GM23338 (cell line): ENCODE measurements at regions not wholly inside any gene's neighbourhood (a gene's known extent, or its start where the extent isn't known, plus 50 kb on each side); places are given as distances from the start of the nearest gene placed in this dataset.
A peak's percentile ranks its signal among the peaks of the same experiment; 100 is the strongest.

Source experiments
- ATAC-seq: fragments of 200-7000 bp; cut with Tn5 transposase; 3 replicates; pipeline ENCODE4 v1.9.1; 2020
- DNase-seq: peaks from one replicate; pipeline ENCODE4 v3.0.0-alpha.2; 2015; ENCODE audit warnings: low spot score
- H2AFZ ChIP-seq: fragments of 200-600 bp; sonication (generic); 2 replicates; pipeline ENCODE4 v1.8.0; 2016; ENCODE audit warnings: antibody characterized with exemption, mild to moderate bottlenecking, moderate library complexity
- H3F3A ChIP-seq: fragments of 200-600 bp; sonication (generic); replicated peaks from 2 replicates; pipeline ENCODE4 v1.8.0; 2017; ENCODE audit warnings: antibody characterized with exemption, mixed run types, low read depth
- H3K27ac ChIP-seq: fragments of 200-600 bp; sonication (generic); 2 replicates; pipeline ENCODE4 v1.6.1; 2016; ENCODE audit warnings: low read depth
- H3K27me3 ChIP-seq: fragments of 200-600 bp; sonication (generic); 2 replicates; pipeline ENCODE4 v1.8.0; 2016; ENCODE audit warnings: mild to moderate bottlenecking, mixed run types, moderate library complexity; ENCODE audit not compliant: insufficient read depth
- H3K36me3 ChIP-seq: fragments of 200-600 bp; sonication (generic); 2 replicates; pipeline ENCODE4 v1.8.0; 2016; ENCODE audit warnings: mild to moderate bottlenecking; ENCODE audit not compliant: insufficient read depth
- H3K4me1 ChIP-seq: fragments of 200-600 bp; sonication (generic); 2 replicates; pipeline ENCODE4 v1.8.0; 2016; ENCODE audit warnings: mild to moderate bottlenecking, moderate library complexity; ENCODE audit not compliant: insufficient read depth
- H3K4me2 ChIP-seq: fragments of 200-600 bp; sonication (generic); 2 replicates; pipeline ENCODE4 v1.7.1; 2017; ENCODE audit warnings: mixed run types
- H3K4me3 ChIP-seq: fragments of 200-600 bp; sonication (generic); 2 replicates; pipeline ENCODE4 v1.6.1; 2016; ENCODE audit warnings: mixed run types
- H3K79me2 ChIP-seq: fragments of 200-600 bp; sonication (generic); replicated peaks from 2 replicates; pipeline ENCODE4 v1.8.0; 2017; ENCODE audit warnings: mild to moderate bottlenecking; ENCODE audit not compliant: insufficient read depth
- H3K9me2 ChIP-seq: fragments of 200-600 bp; sonication (generic); 2 replicates; pipeline ENCODE4 v1.8.0; 2017; ENCODE audit not compliant: insufficient read depth
- H4K20me1 ChIP-seq: fragments of 200-600 bp; sonication (generic); replicated peaks from 2 replicates; pipeline ENCODE4 v1.8.0; 2017; ENCODE audit warnings: mild to moderate bottlenecking; ENCODE audit not compliant: insufficient read depth
- H3K27ac Mint-ChIP-seq: 2 replicates; pipeline ENCODE4 v1.8.0; 2020; ENCODE audit warnings: inconsistent platforms, mild to moderate bottlenecking, moderate library complexity, mixed read lengths
- H3K27me3 Mint-ChIP-seq: 3 replicates; pipeline ENCODE4 v1.8.0; 2022; ENCODE audit warnings: low read depth, mild to moderate bottlenecking, moderate library complexity, mixed read lengths, inconsistent platforms; ENCODE audit not compliant: insufficient read depth, poor library complexity
- H3K36me3 Mint-ChIP-seq: 3 replicates; pipeline ENCODE4 v1.8.0; 2021; ENCODE audit warnings: low read depth, mild to moderate bottlenecking, inconsistent platforms, moderate library complexity, mixed read lengths
- H3K4me1 Mint-ChIP-seq: 3 replicates; pipeline ENCODE4 v1.8.0; 2020; ENCODE audit warnings: mild to moderate bottlenecking, inconsistent platforms, mixed read lengths
- H3K4me3 Mint-ChIP-seq: 3 replicates; pipeline ENCODE4 v1.8.0; 2021; ENCODE audit warnings: moderate library complexity, mild to moderate bottlenecking, inconsistent platforms, mixed read lengths
- H3K9me3 Mint-ChIP-seq: 3 replicates; pipeline ENCODE4 v1.8.0; 2020; ENCODE audit warnings: moderate library complexity, mild to moderate bottlenecking, inconsistent platforms, mixed read lengths
- CREB1 ChIP-seq: fragments of 250-450 bp; sonication (Bioruptor Pico); IDR thresholded peaks from 2 replicates; pipeline ENCODE4 v1.5.0; 2020; ENCODE audit warnings: low read depth, mild to moderate bottlenecking, moderate library complexity
- EZH2 ChIP-seq: fragments of 200-600 bp; sonication (generic); IDR thresholded peaks from one replicate; pipeline ENCODE4 v1.8.0; 2017; ENCODE audit warnings: antibody characterized with exemption, mild to moderate bottlenecking, low read depth; ENCODE audit not compliant: unreplicated experiment
- EZH2phosphoT487 ChIP-seq: fragments of 200-600 bp; sonication (generic); IDR thresholded peaks from one replicate; pipeline ENCODE4 v1.8.1; 2018; ENCODE audit warnings: antibody characterized with exemption; ENCODE audit not compliant: unreplicated experiment
- NANOG ChIP-seq: IDR thresholded peaks from 2 replicates; pipeline ENCODE4 v1.6.1; 2016; ENCODE audit warnings: antibody characterized with exemption, borderline replicate concordance
- POLR2AphosphoS5 ChIP-seq: IDR thresholded peaks from 2 replicates; pipeline ENCODE4 v1.6.1; 2016; ENCODE audit warnings: antibody characterized with exemption, low read depth
- STAT1 ChIP-seq: IDR thresholded peaks from one replicate; pipeline ENCODE4 v1.6.1; 2016; ENCODE audit warnings: antibody characterized with exemption; ENCODE audit not compliant: unreplicated experiment
- ZNF114 ChIP-seq: fragments of 250-450 bp; sonication (Bioruptor Pico); IDR thresholded peaks from 2 replicates; pipeline ENCODE4 v1.5.0; 2020; ENCODE audit warnings: mild to moderate bottlenecking, moderate library complexity
- ZNF331 ChIP-seq: fragments of 250-450 bp; sonication (Bioruptor Pico); IDR thresholded peaks from 2 replicates; pipeline ENCODE4 v1.5.0; 2020; ENCODE audit warnings: low read depth, mild to moderate bottlenecking, moderate library complexity
- TF ChIP-seq, protein P1 (sequence below), 2 experiments: fragments of 200-600 bp in 1 of 2; sonication (generic) in 1 of 2; conservative IDR thresholded peaks; 2 replicates each; pipeline versions ENCODE4 v1.5.1 to v1.6.1; 2016 to 2017; ENCODE audit warnings: antibody characterized with exemption in 2 of 2, low read depth in 2 of 2, mild to moderate bottlenecking in 2 of 2, moderate library complexity in 1 of 2
- TF ChIP-seq, protein P2 (sequence below): IDR thresholded peaks from one replicate; pipeline ENCODE4 v1.6.1; 2018; ENCODE audit warnings: antibody characterized with exemption; ENCODE audit not compliant: unreplicated experiment
- TF ChIP-seq, protein P3 (sequence below): fragments of 250-450 bp; sonication (Bioruptor Pico); IDR thresholded peaks from 2 replicates; pipeline ENCODE4 v1.5.0; 2020; ENCODE audit warnings: mild to moderate bottlenecking, moderate library complexity

DNA sequence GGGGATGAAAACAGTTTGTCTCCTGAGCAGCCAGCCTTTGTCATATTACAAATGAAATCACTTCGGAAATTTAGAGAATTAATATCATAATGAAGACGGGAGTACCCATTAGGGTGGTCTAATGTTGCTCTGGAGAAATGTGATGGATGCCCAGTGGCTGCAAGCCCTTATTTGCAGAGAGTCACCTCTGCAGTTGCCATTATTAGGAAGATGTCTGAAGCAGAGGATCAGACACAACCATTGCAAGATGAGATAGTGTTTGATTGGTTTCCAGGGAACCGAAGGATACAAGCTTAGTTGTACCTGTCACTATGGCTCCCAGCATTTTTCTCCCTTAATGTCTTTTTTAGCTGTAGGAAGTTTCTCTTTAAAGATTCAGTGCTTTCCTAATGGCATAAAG lies 272.4 kb downstream of the FIGN start (continued):
- TF ChIP-seq, protein P1, sequence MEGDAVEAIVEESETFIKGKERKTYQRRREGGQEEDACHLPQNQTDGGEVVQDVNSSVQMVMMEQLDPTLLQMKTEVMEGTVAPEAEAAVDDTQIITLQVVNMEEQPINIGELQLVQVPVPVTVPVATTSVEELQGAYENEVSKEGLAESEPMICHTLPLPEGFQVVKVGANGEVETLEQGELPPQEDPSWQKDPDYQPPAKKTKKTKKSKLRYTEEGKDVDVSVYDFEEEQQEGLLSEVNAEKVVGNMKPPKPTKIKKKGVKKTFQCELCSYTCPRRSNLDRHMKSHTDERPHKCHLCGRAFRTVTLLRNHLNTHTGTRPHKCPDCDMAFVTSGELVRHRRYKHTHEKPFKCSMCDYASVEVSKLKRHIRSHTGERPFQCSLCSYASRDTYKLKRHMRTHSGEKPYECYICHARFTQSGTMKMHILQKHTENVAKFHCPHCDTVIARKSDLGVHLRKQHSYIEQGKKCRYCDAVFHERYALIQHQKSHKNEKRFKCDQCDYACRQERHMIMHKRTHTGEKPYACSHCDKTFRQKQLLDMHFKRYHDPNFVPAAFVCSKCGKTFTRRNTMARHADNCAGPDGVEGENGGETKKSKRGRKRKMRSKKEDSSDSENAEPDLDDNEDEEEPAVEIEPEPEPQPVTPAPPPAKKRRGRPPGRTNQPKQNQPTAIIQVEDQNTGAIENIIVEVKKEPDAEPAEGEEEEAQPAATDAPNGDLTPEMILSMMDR (conservative IDR thresholded peaks at IDR 0.05; ENCODE audit: low read depth in 2 of 2): no peak

DNA sequence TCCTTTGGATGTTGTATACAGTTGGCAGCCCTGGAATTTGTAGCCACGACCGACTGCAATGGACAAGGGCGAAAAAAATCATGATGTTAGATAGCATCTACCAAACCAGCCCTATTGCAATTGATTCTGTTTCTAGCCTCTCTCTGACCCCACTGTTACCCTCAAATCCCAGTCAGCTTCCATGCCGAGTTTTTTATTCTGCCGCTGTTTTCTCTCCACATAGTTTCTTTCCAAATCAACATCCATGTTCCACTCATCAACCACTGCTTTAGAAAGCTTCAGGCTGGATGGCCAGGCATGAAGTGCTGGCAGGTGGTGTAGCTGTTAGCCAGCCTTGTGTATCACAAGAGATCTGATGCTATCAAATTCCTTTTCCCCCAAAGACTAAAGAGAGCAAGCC lies 272.8 kb downstream of the FIGN start:
- DNase-seq (peak; percentile 11), ATAC-seq (no peak; the same call in 2 of the 3 replicates)
- Histone ChIP-seq H2AFZ (peak overlapping the region; percentile 9; the same call in 1 of the 2 replicates), H3K9me2 (no peaks in the 10 kb centered on the region), H3K4me1 (peaks cover 5% of the 10 kb centered on the region; the same call in 1 of the 2 replicates), H4K20me1 (no peaks in the 10 kb centered on the region), H3K36me3 (no peaks in the 10 kb centered on the region), H3K79me2 (no peaks in the 10 kb centered on the region), H3K27ac (no peak overlapping the region), H3K27me3 (no peaks in the 10 kb centered on the region), H3K4me3 (no peak overlapping the region), H3K4me2 (no peak overlapping the region), H3F3A (no peaks in the 10 kb centered on the region)
- no peak overlapping the region for H3K4me3 Mint-ChIP-seq
- no peaks in the 10 kb centered on the region for H3K36me3 Mint-ChIP-seq
- no peak overlapping the region for H3K27ac Mint-ChIP-seq
- peaks cover 4% of the 10 kb centered on the region; the same call in 2 of the 3 replicates for H3K4me1 Mint-ChIP-seq
- no peaks in the 10 kb centered on the region for H3K9me3 Mint-ChIP-seq
- peaks cover 2% of the 10 kb centered on the region for H3K27me3 Mint-ChIP-seq
- TF ChIP-seq, protein P2, sequence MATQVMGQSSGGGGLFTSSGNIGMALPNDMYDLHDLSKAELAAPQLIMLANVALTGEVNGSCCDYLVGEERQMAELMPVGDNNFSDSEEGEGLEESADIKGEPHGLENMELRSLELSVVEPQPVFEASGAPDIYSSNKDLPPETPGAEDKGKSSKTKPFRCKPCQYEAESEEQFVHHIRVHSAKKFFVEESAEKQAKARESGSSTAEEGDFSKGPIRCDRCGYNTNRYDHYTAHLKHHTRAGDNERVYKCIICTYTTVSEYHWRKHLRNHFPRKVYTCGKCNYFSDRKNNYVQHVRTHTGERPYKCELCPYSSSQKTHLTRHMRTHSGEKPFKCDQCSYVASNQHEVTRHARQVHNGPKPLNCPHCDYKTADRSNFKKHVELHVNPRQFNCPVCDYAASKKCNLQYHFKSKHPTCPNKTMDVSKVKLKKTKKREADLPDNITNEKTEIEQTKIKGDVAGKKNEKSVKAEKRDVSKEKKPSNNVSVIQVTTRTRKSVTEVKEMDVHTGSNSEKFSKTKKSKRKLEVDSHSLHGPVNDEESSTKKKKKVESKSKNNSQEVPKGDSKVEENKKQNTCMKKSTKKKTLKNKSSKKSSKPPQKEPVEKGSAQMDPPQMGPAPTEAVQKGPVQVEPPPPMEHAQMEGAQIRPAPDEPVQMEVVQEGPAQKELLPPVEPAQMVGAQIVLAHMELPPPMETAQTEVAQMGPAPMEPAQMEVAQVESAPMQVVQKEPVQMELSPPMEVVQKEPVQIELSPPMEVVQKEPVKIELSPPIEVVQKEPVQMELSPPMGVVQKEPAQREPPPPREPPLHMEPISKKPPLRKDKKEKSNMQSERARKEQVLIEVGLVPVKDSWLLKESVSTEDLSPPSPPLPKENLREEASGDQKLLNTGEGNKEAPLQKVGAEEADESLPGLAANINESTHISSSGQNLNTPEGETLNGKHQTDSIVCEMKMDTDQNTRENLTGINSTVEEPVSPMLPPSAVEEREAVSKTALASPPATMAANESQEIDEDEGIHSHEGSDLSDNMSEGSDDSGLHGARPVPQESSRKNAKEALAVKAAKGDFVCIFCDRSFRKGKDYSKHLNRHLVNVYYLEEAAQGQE: no peak
- TF ChIP-seq, protein P3, sequence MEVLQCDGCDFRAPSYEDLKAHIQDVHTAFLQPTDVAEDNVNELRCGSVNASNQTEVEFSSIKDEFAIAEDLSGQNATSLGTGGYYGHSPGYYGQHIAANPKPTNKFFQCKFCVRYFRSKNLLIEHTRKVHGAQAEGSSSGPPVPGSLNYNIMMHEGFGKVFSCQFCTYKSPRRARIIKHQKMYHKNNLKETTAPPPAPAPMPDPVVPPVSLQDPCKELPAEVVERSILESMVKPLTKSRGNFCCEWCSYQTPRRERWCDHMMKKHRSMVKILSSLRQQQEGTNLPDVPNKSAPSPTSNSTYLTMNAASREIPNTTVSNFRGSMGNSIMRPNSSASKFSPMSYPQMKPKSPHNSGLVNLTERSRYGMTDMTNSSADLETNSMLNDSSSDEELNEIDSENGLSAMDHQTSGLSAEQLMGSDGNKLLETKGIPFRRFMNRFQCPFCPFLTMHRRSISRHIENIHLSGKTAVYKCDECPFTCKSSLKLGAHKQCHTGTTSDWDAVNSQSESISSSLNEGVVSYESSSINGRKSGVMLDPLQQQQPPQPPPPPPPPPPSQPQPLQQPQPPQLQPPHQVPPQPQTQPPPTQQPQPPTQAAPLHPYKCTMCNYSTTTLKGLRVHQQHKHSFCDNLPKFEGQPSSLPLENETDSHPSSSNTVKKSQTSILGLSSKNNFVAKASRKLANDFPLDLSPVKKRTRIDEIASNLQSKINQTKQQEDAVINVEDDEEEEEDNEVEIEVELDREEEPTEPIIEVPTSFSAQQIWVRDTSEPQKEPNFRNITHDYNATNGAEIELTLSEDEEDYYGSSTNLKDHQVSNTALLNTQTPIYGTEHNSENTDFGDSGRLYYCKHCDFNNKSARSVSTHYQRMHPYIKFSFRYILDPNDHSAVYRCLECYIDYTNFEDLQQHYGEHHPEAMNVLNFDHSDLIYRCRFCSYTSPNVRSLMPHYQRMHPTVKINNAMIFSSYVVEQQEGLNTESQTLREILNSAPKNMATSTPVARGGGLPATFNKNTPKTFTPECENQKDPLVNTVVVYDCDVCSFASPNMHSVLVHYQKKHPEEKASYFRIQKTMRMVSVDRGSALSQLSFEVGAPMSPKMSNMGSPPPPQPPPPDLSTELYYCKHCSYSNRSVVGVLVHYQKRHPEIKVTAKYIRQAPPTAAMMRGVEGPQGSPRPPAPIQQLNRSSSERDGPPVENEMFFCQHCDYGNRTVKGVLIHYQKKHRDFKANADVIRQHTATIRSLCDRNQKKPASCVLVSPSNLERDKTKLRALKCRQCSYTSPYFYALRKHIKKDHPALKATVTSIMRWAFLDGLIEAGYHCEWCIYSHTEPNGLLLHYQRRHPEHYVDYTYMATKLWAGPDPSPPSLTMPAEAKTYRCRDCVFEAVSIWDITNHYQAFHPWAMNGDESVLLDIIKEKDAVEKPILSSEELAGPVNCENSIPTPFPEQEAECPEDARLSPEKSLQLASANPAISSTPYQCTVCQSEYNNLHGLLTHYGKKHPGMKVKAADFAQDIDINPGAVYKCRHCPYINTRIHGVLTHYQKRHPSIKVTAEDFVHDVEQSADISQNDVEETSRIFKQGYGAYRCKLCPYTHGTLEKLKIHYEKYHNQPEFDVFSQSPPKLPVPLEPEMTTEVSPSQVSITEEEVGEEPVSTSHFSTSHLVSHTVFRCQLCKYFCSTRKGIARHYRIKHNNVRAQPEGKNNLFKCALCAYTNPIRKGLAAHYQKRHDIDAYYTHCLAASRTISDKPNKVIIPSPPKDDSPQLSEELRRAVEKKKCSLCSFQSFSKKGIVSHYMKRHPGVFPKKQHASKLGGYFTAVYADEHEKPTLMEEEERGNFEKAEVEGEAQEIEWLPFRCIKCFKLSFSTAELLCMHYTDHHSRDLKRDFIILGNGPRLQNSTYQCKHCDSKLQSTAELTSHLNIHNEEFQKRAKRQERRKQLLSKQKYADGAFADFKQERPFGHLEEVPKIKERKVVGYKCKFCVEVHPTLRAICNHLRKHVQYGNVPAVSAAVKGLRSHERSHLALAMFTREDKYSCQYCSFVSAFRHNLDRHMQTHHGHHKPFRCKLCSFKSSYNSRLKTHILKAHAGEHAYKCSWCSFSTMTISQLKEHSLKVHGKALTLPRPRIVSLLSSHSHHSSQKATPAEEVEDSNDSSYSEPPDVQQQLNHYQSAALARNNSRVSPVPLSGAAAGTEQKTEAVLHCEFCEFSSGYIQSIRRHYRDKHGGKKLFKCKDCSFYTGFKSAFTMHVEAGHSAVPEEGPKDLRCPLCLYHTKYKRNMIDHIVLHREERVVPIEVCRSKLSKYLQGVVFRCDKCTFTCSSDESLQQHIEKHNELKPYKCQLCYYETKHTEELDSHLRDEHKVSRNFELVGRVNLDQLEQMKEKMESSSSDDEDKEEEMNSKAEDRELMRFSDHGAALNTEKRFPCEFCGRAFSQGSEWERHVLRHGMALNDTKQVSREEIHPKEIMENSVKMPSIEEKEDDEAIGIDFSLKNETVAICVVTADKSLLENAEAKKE (CRISPR knock-in tag): no peak
- TF ChIP-seq CREB1 (CRISPR knock-in tag): no peak
- no peak for TF ChIP-seq EZH2
- TF ChIP-seq ZNF331: no peak
- no peak for TF ChIP-seq STAT1
- TF ChIP-seq EZH2phosphoT487: no peak
- no peak for TF ChIP-seq NANOG
- TF ChIP-seq POLR2AphosphoS5: no peak
- TF ChIP-seq, protein P1 (conservative IDR thresholded peaks at IDR 0.05; ENCODE audit: low read depth in 2 of 2): no peak
- no peak for TF ChIP-seq ZNF114 (CRISPR knock-in tag)
